ENCODE measurements at regions not wholly inside any gene's neighbourhood (a gene's known extent, or its start where the extent isn't known, plus 50 kb on each side); places are given as distances from the start of the nearest gene placed in this dataset.

DNA sequence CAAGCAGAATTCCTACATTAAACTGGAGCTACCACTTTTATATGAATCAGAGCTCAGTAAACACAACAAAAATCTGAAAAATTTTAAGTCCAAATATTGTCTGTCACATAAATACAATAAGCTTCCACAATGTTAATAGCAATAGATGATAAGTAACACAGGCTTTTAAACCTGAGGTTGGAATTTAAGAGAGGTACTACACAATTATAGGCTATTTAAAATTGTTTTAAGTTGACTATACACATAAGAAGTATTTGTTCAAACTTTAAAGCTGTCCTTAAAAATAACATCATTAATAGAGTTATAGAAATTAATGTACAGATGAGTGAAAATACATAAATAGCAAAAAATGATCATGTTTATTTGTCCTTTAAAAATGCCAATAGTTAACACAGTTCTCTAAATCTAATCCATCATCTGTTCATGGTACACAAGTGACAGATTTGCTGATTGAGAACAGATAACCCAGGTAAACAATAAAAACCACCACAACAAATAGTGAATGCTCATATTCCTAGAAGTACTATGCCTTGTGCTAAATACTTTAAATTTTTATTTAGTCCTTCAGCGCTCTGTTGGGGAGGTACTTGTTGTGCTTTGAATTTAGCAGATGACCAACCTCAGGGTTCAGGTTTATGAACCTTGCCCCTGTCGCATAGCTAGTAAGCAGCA, 382.3 kb upstream of the ID4 start:
- TF ChIP-seq, protein P1, sequence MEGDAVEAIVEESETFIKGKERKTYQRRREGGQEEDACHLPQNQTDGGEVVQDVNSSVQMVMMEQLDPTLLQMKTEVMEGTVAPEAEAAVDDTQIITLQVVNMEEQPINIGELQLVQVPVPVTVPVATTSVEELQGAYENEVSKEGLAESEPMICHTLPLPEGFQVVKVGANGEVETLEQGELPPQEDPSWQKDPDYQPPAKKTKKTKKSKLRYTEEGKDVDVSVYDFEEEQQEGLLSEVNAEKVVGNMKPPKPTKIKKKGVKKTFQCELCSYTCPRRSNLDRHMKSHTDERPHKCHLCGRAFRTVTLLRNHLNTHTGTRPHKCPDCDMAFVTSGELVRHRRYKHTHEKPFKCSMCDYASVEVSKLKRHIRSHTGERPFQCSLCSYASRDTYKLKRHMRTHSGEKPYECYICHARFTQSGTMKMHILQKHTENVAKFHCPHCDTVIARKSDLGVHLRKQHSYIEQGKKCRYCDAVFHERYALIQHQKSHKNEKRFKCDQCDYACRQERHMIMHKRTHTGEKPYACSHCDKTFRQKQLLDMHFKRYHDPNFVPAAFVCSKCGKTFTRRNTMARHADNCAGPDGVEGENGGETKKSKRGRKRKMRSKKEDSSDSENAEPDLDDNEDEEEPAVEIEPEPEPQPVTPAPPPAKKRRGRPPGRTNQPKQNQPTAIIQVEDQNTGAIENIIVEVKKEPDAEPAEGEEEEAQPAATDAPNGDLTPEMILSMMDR (conservative IDR thresholded peaks at IDR 0.05; ENCODE audit: control insufficient read depth, insufficient read depth, low read depth, low read length), result no peak
- no peak for DNase-seq (ENCODE audit: low read depth)
- H3K4me3 ChIP-seq (ENCODE audit: control insufficient read depth, low read depth, low read length), result no peak overlapping the region

DNA sequence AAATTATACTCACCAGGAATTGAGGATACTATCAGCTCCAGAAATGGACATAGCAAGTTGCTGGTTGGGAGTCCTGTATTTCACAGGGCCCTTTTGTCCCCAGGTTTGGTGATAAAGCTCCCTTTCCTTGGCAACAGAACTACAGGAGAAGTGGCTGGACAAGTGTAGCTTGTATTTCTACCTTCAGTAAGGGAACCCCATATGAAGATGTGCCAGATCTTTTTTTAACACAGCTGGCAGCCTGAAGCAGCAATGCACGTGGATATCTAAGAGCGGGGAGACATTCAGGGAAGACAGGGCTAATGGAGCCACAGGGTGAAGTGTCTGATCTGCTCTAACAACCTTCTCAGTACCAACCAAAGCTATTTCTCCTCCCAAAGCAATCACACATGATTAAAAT, 373.9 kb upstream of the ID4 start:
- no peak for DNase-seq (ENCODE audit: low read depth)
- TF ChIP-seq, protein P1 (conservative IDR thresholded peaks at IDR 0.05; ENCODE audit: control insufficient read depth, insufficient read depth, low read depth, low read length), result no peak
- no peak overlapping the region for H3K4me3 ChIP-seq (ENCODE audit: control insufficient read depth, low read depth, low read length)

GRCh38 chr6:19463925-19464324, 373.2 kb upstream of the ID4 start:
- no peak for DNase-seq (ENCODE audit: low read depth)
- TF ChIP-seq, protein P1 (conservative IDR thresholded peaks at IDR 0.05; ENCODE audit: control insufficient read depth, insufficient read depth, low read depth, low read length), result no peak
- H3K4me3 ChIP-seq (ENCODE audit: control insufficient read depth, low read depth, low read length), result no peak overlapping the region

- TF ChIP-seq, protein P1 (conservative IDR thresholded peaks at IDR 0.05; ENCODE audit: control insufficient read depth, insufficient read depth, low read depth, low read length), result no peak
- no peak for DNase-seq (ENCODE audit: low read depth)
- H3K4me3 ChIP-seq (ENCODE audit: control insufficient read depth, low read depth, low read length), result no peak overlapping the region
Observed at GRCh38 chr6:19465256-19465655, 371.9 kb upstream of the ID4 start.

- TF ChIP-seq, protein P1 (conservative IDR thresholded peaks at IDR 0.05; ENCODE audit: control insufficient read depth, insufficient read depth, low read depth, low read length), result no peak
- peak; percentile 84 for DNase-seq (ENCODE audit: low read depth)
- H3K4me3 ChIP-seq (ENCODE audit: control insufficient read depth, low read depth, low read length), result no peak overlapping the region
Observed at GRCh38 chr6:19465760-19466159, 371.4 kb upstream of the ID4 start.

- no peak overlapping the region for H3K4me3 ChIP-seq (ENCODE audit: control insufficient read depth, low read depth, low read length)
- DNase-seq (ENCODE audit: low read depth), result no peak
- TF ChIP-seq, protein P1 (conservative IDR thresholded peaks at IDR 0.05; ENCODE audit: control insufficient read depth, insufficient read depth, low read depth, low read length), result no peak
Observed at GRCh38 chr6:19470333-19470732, 366.8 kb upstream of the ID4 start.

DNA sequence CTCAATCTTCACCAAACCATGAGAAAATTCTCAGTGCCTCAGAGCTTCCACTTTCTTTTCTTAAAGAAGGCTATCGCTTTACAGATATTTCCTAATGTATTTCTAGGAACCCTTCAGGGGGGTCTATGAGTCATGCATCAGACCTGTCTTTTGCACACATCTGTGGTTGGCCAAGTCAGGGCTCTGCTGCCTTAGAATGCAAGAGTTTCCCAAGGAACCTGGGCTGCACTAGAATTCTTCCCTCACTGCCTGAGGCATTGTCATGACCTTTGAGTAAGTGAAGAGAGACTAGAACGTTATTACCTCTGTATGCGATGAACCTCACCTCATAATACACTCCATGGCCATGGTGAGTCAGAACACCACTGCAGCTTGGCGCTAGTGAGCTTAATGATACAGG, 365.0 kb upstream of the ID4 start:
- H3K4me3 ChIP-seq (ENCODE audit: control insufficient read depth, low read depth, low read length), result no peak overlapping the region
- TF ChIP-seq, protein P1 (conservative IDR thresholded peaks at IDR 0.05; ENCODE audit: control insufficient read depth, insufficient read depth, low read depth, low read length), result no peak
- DNase-seq (ENCODE audit: low read depth), result peak; percentile 90

Measured in fibroblast of mammary gland (primary cell).